OCI-M1 (cell line): ENCODE measurements at regions not wholly inside any gene's neighbourhood (a gene's known extent, or its start where the extent isn't known, plus 50 kb on each side); places are given as distances from the start of the nearest gene placed in this dataset.
"Not testable (repeated sequence)": the region's sequence is repeated elsewhere in the genome, so short reads cannot be mapped to it uniquely, and the experiment has no call there.

Experiments used
- DNase-seq: peaks from one replicate; lab custom pipeline; 2025; lab: John Stamatoyannopoulos, UW

DNA sequence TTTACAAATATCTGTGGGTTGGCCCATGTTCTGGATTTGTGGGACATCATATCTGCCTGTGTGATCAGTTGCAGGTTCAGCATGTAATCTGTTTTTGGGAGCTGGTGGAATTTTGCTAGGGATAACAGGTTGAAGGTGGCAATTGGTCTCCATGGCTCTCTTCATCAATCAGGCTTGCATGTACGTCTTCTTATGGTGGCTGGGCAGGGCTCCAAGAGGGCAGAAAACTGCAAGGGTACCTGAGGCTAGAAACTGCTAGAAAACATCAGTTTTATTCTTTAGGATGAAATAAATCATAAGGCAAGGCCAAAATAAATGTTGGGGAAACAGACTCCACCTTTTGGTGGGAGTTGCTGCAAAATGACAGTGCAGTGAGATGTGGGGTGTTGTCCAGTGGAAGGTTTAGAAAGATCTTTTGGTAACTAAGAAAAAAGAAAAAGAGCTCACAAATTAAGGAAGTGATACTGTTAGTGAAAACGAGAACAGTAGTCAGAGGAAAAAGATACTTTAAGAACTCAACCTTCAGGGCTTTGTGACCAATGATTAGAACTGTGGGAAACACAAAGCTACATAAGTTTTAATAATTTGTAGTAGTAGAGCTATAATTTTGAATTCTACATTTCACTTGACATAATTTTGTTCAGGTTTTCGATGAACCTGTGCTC lies 300.7 kb upstream of the IZUMO3 start:
- no peak for DNase-seq

DNA sequence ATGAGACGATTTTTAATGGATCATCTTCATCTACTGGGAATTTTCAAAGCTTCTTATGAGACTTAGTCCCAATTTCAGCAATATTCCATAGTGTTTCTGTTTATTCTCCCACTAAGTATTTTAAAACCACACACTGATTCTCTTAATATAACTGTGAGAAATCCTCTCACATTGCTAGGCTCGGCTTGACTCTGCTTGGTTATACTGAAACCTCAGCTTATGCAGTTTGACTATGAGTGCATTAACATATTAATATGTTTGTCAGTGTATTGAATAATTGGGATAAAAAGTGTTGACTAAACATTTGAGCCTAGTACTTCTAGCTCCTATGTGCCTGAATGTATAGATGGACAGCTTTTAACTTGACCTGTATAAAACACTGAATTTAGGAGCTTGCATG lies 298.5 kb upstream of the IZUMO3 start:
- DNase-seq = no peak

DNA sequence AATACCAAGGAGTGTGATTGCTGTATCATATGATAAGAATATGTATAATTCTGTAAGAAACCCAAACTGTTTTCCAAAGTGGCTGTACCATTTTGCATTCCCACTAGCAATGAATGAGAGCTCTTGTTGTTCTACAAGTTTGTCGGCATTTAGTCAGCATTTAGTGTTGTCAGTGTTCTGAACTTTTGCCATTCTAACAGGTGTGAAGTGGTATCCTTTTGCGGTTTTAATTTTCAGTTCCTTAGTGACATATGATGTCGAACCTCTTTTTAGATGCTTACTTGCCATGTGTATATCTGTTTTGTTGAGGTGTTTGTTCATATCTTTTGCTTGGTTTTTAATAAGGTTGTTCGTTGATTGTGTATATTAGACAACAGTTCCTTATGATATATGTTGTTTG lies 296.3 kb upstream of the IZUMO3 start:
- no peak for DNase-seq

DNA sequence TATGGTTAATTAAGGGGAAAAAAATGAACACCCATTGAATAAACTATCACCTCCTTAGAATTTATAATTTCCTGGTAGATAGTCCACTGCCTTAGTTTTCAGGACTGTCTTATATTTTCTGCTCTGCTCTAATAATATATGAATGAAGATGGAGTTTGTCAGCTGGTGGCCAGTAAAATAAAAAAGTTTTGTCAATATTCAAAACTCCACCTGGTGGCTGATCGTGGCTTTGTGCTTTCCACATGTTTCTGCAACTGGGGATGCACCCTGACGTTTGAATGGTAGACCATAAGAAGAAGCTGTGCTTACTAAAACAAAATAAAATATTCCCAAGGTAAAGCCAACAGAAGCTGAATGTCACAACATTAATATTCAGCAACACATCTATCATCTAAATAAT lies 286.6 kb upstream of the IZUMO3 start:
- peak; percentile 46 for DNase-seq

DNA sequence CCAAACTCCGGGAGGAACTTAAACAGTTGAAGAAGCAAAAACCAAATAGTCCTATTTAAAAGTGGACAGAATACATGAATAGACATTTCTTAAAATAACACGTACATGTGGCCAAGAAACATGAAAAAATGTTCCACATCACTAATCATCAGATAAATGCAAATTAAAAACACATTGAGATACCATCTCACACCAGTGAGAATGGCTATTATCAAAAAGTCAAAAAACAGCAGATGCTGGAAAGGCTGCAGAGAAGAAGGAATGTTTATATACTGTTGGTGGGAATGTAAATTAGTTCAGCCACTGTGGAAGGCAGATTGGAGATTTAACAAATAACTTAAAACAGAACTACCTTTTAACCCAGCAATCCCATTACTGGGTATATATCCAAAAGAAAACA lies 283.0 kb upstream of the IZUMO3 start:
- no peak for DNase-seq

DNA sequence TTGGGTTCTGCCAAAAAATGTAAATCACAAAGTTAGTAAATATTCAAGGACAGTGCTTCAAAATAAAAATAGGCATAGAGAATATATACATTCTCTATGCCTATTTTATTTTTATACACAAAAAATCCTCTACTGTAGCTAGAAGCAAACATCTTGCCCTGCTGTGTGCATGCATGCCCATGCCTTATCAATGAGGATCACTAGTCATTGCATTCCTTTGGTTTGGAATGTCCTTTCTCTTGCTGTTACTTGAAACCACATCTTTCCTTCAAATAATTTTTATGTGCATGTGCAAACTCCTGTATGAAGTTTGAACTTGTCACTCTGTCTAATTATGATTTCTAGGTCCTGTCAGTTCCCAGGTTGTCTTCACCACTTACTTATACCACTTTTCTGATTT lies 278.9 kb upstream of the IZUMO3 start:
- DNase-seq = no peak

DNA sequence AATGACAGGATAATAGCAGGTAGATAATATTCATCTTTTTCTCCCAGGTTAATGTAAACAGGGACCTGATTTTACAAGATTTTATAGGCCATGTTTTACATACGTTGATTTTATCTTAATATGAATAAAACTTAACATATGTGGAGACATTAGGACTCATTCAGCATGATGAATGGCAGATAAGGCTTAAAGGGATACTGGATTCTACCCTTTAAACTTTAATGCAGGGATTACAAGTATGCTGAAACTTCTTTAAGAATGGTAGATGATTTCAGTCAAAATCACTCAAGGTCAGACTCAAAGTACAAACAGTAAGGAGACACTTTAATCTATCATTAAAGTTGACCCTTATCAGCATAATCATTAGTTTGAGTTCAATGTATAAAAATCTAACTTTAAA lies 274.5 kb upstream of the IZUMO3 start:
- no peak for DNase-seq

DNA sequence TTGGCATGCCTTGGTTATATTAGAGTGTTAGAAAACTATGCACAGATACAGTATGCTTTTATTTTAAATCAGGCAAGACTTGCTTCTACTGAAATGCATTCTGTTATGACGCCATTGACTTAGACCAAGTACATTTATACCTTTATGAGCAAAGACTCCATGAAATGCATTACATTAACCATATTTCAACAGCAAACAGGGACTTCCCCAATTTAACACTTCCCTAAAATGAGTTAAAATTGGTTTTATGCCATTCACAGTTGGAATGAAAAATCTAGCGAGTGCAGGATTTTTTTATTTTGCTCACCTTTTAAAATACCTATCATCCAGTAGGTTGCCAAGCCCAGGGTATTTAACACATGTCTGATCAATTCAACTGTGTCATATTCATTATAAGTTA lies 272.1 kb upstream of the IZUMO3 start:
- peak; percentile 11 for DNase-seq

DNA sequence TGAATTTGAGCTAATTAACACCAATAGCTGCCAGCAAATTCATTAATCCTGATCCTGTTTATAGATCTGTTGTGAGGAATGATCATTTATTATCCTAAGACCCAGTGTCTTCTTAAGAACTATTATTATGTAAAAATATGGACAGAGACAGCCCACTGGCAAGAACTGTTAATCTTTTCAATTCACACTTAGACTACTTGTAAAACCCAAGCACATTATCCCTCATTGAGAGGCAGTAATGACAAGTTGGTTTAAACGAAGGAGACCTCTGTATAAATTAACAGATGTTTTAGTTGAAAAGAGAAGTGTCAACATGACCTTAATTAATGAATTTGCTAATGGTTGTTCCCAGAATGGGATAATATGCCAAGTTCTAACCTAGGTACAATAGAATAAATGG lies 270.3 kb upstream of the IZUMO3 start:
- DNase-seq = no peak

DNA sequence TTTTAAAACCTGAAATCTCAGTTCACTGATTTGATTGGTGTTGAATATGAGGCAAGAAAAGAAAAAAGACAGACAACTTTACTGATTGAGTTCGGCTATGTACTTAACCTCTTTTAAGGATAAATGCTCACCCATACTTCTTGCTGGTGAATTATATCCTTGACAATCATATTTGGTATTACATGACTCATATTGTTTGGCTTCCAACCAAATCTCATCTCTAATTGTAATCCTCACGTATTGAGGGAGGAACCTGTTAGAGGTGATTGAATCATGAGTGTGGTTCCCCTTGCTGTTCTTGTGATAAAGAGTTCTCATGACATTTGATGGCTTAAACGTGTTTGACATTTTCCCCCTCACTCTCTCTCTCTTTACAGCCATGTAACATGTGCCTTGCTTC lies 255.6 kb upstream of the IZUMO3 start:
- DNase-seq = no peak

DNA sequence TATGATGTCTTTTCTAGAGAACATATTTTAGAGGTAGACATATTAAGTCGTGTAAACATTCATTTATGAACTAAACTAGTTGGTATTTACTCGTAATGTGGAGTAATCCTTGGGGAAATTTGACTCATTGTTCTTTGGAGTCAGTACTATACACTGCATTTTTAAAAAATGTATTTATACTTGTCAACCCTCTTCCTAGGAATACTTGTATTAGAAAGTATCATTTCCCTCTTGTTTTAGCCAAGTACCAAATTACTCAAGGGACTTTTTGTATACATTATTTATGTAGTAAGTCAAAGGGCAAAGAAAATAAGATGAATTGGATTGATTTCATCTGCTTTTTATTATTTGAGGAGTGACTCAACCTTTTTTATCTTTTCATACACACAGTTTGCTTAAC lies 248.1 kb upstream of the IZUMO3 start:
- no peak for DNase-seq

DNA sequence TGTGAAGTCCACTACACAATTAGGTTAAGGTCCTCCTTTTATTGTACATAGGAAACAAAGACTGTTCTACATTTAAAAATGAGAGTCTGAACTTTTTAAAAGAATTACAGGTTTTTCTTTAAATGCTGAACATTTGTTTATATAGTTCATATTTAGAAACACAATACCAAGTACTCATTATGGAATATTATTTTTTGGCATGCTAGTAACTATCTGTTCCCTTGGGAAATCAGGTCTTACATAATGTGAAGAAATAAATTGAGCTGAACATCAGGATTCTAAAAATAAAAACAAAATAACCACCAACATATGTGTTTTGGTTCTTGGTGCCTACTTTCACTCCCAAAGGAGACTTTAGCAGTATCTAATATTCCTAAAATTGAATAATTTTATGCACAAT lies 230.5 kb upstream of the IZUMO3 start:
- no peak for DNase-seq

DNA sequence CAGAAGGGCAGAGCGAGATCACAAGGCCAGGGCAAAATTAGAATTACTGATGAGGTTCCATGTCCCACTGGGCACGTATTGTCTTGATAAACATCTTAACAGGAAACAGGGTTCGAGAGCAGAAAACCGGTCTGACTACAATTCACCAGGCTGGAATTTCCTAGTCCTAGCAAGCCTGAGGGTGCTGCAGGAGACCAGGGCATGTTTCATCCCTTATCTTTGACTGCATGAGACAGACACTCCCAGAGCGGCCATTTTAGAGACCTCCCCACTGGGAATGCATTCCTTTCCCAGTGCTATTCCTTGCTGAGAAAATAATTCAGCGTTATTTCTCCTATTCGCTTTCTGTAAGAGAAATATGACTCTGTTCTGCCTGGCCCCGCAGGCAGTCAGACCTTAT lies 228.5 kb upstream of the IZUMO3 start:
- not testable (repeated sequence) for DNase-seq

DNA sequence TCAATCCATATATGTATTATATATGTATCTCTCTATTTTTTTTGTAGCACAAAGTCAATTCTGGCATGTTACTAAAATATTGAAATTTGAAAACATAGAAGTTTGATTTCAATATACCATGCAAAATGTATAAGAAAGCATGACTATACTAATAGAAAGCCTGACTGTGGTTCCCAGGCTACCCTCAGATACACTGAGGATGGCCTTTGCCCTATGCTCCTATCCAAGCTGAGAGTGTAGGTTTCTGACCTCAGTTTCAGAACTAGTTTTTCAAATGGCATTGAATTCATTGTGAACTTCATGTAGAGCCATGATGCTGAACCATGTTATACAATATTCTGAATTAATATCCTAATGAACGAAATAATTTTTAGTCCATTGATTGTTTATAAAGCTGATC lies 220.4 kb upstream of the IZUMO3 start:
- DNase-seq = no peak

DNA sequence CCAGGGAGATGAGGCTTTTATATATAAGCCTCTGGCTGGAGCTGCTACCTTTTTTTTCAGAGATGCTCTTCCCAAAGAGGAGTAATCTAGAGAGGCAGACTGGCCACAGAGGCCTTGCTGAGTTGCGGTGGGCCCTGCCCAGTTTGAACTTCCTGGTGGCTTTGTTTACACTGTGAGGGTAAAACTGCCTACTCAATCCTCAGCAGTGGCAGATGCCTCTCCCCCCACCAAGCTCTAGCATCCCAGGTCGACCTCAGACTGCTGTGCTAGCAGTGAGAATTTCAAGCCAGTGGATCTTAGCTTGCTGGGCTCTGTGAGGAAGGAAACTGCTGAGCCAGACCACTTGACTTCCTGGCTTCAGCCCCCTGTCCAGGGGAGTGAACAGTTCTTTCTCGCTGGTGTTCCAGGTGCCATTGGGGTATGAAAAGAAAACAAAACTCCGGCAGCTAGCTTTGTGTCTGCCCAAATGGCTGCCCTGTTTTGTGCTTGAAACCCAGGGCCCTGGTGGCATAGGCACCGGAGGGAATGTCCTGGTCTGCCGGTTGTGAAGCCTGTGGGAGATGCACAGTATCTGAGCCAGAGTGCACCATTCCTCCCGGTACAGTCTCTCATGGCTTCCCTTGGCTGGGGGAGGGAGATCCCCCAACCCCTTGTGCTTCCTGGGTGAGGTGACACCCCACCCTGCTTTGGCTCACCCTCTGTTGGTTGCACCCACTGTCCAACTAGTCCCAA lies 219.5 kb upstream of the IZUMO3 start:
- no peak for DNase-seq

DNA sequence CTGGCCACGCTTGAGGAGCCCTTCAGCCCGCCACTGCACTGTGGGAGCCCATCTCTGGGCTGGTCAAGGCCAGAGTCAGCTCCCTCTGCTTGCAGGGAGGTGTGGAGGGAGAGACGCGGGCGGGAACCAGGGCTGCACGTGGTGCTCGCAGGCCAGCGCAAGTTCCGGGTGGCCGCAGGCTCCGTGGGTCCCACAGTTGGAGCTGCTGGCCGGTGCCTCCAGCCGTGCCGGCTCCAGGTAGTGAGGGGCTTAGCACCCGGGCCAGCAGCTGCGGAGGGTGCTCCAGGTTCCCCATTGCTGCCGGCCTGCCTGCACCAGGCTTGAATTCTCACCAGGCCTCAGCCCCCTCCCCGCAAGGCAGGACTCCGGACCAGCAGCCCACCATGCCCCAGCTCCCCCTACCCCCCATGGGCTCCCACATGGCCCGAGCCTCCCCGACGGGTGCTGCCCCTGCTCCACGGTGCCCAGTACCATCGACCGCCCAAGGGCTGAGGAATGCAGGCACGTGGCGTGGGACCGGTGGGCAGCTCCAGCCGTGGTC lies 192.8 kb upstream of the IZUMO3 start:
- no peak for DNase-seq

DNA sequence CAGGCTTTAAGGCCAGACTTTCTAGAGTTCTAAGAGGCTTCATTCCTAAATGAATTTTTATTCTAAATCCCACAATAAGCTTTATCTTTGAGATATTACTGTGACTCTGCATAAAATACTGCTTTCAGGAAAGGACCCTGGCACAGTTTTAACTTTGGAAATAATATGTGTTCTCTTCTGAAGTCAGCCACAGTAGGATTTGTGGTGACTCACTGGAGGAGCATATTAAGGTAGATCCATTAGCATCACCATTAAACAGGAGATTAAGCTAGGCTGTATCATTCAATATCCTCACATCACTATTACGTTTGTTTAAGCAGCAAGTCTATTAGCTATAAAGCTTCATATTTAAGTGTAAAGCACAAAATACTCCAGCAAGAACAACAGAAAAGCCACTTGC lies 186.1 kb upstream of the IZUMO3 start:
- DNase-seq = no peak

DNA sequence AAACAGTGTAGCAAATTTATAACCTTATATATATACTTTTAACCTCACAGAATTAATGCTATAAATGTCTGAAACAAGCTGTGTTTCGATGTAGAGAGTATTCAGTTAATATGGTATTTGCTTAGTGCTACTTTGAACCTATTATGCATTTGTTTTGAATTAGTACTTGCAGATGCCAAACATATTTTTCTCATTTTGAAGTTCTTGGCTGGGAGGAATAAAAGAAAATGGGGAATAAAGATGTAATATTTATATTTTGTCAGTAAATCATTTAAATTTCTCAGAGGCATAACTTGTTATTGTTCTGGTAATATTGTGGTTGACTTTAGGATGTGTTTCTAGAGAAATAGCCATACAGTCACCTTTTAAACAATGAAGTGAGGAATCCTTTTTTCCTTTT lies 175.9 kb upstream of the IZUMO3 start:
- no peak for DNase-seq

DNA sequence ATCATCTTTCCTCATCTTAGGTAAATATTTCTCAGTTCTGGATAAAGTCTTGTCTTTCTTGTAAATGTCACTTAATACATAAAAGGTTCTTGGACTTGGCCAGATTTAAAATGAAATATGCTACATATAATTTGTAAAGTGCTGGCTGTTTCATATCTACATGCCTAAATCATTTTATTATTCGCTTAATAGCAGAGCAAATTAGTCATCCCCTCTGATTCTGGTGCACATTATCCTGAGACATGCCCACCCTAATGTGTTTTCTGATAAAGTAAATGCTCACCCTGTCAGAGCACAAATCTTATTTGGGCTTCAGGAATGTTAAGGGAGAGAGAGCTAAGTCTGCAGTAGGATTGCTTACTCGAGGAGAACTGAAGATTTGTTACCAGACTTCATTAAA lies 166.5 kb upstream of the IZUMO3 start:
- DNase-seq = no peak

DNA sequence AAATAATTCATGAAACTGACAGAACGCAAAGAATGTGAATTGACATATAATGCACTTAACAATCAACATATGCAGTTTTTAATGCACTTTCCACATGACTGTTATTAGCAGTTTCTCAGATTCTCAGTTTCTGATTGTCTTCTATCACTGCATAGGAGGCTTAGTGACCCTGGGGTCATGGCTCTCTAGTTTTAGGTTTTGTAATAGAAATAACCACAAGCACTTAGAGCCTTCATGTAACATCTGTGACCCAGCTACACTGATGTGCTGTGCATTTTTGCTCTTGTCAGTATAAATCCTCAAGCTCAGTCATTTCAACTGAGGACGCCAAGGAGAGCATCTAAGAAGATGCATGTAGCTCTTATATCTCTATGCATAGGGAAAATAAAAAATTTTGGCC lies 163.1 kb upstream of the IZUMO3 start:
- DNase-seq = no peak

DNA sequence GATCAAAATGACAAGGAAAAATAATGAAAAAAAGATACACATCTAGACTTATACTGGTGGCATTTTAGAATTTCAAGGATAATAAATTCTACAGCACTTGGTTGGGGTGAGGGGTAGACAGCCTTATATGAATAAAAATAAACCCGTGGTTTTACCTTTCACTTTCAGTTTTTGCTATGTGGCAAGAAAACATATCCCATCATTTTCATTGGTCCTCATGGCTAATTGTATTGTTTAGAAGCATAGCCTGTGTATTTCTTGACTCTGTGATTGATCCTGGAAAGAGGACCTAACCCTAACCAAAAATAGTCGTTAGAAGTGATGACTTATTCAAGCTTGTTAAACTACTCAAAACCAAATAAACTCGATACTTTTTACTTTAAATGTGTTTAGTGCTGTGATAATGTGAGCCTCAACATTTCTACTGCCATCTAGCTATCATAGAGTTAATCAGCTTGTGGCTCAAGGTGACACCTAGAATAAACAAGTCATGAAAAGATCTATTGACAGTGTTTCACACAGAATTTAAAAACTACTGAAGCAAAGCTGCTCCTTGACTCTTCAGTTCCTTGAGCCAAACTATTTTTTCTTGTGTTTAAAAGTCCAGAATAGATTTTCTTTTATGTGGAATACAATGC lies 153.3 kb upstream of the IZUMO3 start:
- peak; percentile 97 for DNase-seq

DNA sequence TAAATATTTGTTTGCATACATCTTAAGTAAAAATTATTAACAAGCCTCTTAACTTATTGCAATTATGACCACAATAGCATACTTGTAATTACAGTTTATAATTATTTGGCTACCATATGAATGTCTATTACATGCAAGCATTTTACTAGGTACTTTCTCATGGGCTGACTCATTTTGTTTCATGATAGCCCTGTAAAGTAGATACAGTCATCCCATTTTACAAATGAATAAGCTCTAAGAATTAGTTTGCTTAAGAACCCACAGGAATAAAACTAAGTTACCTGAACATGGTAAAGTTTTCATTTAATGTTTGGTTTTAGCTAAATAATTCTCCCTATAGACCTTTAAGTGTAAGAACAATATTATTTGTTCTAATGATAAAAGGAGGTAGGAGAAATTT lies 126.6 kb upstream of the IZUMO3 start:
- DNase-seq = no peak

DNA sequence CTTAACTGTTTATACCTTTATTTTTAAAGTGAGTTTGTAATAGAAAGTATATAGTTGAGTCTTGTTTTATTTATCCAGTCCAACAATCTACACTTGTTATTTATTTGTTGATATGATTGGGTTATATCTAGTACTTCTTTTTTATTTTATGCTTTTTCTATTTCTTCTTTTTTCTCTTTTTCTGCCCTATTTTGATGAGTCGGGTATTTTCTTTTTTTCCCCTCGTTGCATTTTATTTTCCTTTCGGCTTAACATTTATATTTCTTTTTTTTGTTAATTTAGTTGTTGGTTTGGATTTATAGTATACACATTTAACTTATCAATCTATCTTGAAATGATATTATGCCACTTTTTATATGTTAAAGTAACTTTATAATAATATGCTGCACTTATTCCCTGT lies 111.7 kb upstream of the IZUMO3 start:
- DNase-seq = no peak
